GM12891 (cell line): ENCODE measurements at regions not wholly inside any gene's neighbourhood (a gene's known extent, or its start where the extent isn't known, plus 50 kb on each side); places are given as distances from the start of the nearest gene placed in this dataset.
A peak's percentile ranks its signal among the peaks of the same experiment; 100 is the strongest.

Source experiments
- DNase-seq: peaks from one replicate; pipeline ENCODE4 v3.0.0; 2011; ENCODE audit warnings: low spot score; ENCODE audit not compliant: insufficient read length
- FAIRE-seq: peaks from 2 replicates; lab custom pipeline; 2011; peaks lifted over from hg19 to GRCh38; lab: Jason Lieb, UNC
- PAX5 ChIP-seq: IDR thresholded peaks from 2 replicates; pipeline ENCODE4 v1.6.1; 2011; ENCODE audit warnings: low read length, moderate library complexity, mild to moderate bottlenecking; ENCODE audit not compliant: insufficient read depth, severe bottlenecking
- POLR2A ChIP-seq: IDR thresholded peaks from 2 replicates; pipeline ENCODE4 v1.6.1; 2011; ENCODE audit warnings: low read depth, low read length, control low read depth
- POLR2AphosphoS5 ChIP-seq: IDR thresholded peaks from 2 replicates; pipeline ENCODE4 v1.6.1; 2011; ENCODE audit warnings: low read depth, low read length, control low read depth
- POU2F2 ChIP-seq: IDR thresholded peaks from 2 replicates; pipeline ENCODE4 v1.6.1; 2011; ENCODE audit warnings: low read depth, mild to moderate bottlenecking, control low read depth, low read length, moderate library complexity
- SPI1 ChIP-seq: IDR thresholded peaks from 2 replicates; pipeline ENCODE4 v1.6.1; 2011; ENCODE audit warnings: low read depth, low read length, control low read depth
- TAF1 ChIP-seq: IDR thresholded peaks from 2 replicates; pipeline ENCODE4 v1.6.1; 2011; ENCODE audit warnings: low read depth, low read length, control low read depth

- peak; percentile 45 for DNase-seq
- FAIRE-seq = peak; percentile 92
- peak; percentile 42; the same call in 1 of the 2 replicates for TF ChIP-seq POLR2AphosphoS5
- TF ChIP-seq PAX5 = no peak
- peak; percentile 58 for TF ChIP-seq SPI1
- no peak for TF ChIP-seq POU2F2
- TF ChIP-seq TAF1 = 0 out of 2 replicates have a peak, but pooled peaks have one; percentile 33
- TF ChIP-seq POLR2A = peak; percentile 36; the same call in 1 of the 2 replicates
Measured at GRCh38 chr14:50045039-50045711, 71.2 kb downstream of the VCPKMT start.

- DNase-seq (no peak), FAIRE-seq (peak; percentile 75)
- TF ChIP-seq POU2F2 (no peak), PAX5 (no peak), TAF1 (no peak), POLR2A (no peak)
Measured at GRCh38 chr14:50045837-50046236, 70.5 kb downstream of the VCPKMT start.

DNA sequence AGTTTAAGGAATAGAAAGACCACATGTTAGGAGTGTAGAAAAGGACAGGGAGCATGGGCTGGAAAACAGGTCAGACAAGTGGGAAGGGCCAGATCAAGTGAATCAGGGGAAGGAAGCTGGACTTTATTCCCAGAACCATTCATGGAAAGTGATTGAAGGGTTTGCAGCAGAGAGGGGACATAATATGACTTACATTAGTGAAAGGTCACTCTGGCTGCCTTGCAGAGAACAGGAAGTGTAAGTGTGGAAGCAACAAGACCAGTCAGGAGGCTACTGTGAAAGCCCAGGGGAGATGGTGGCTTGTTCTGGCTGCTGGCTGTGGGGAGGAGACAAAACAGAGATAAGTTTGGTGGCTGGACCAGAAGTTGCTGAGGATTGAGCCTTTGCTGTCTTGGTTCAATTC lies 69.1 kb downstream of the VCPKMT start:
- peak; percentile 84 for FAIRE-seq
- TF ChIP-seq SPI1 = peak; percentile 84
- TF ChIP-seq POLR2AphosphoS5 = no peak
- no peak for TF ChIP-seq POU2F2
- TF ChIP-seq TAF1 = peak; percentile 23; the same call in 1 of the 2 replicates

DNA sequence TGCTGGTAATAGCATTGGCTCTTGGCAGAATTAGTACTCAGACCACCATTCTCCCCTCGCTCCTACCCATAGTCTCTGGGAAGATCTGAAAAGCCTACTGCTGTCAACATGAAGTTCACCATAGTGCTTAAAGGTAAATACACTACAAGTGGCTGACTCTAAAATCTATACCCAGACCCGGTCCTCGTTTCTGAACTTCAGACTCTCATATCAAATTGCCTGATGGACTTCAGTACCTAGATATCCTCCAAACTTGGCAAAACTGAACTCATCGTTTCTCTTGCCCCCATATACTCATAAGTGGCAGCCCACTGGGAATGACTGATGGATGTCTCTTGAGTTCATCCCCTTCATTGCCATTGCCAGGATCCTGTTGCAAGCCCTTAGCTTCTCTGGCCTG lies 67.3 kb downstream of the VCPKMT start:
- FAIRE-seq = no peak
- TF ChIP-seq SPI1 (no peak), TAF1 (no peak), PAX5 (no peak), POLR2AphosphoS5 (no peak), POLR2A (no peak), POU2F2 (no peak)
- DNase-seq = no peak

More for the DNA sequence above, 69.1 kb downstream of the VCPKMT start:
- peak; percentile 46 for DNase-seq

- DNase-seq (no peak), FAIRE-seq (no peak)
- TF ChIP-seq POU2F2 (no peak), POLR2AphosphoS5 (no peak), PAX5 (no peak), TAF1 (no peak)
Measured at GRCh38 chr14:50049703-50050570, 66.4 kb downstream of the VCPKMT start.

GRCh38 chr14:50051106-50051505 lies 65.3 kb downstream of the VCPKMT start:
- FAIRE-seq (no peak), DNase-seq (no peak)
- TF ChIP-seq PAX5 (no peak), POLR2AphosphoS5 (no peak), POU2F2 (no peak), TAF1 (no peak), SPI1 (no peak), POLR2A (no peak)

GRCh38 chr14:50051706-50052105 lies 64.7 kb downstream of the VCPKMT start:
- TF ChIP-seq TAF1 (no peak), POU2F2 (no peak)
- DNase-seq (no peak), FAIRE-seq (no peak)

GRCh38 chr14:50052517-50052916 lies 63.9 kb downstream of the VCPKMT start:
- DNase-seq (no peak), FAIRE-seq (no peak)
- TF ChIP-seq POLR2AphosphoS5 (no peak), POU2F2 (no peak), SPI1 (no peak), PAX5 (no peak)

DNA sequence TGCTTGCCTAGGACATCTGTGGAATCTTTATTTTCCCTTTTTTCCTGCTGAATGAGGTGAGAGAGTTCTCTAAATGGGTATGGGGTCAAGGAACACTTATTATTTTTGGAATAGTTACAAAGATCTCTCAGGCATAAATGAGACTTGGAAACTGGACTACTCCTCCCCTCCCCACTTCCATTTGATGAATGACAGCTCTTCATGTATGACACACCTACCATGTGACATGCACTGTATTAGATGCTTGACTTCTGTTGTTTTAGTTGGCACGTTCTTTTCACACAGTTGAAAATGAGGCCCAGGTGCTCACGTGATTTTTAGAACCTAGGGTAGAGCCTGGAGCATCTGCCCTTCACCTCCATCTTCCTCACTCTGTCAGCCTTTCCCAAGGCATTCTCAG lies 62.4 kb downstream of the VCPKMT start:
- DNase-seq (no peak), FAIRE-seq (peak; percentile 9)
- TF ChIP-seq POU2F2 (no peak), PAX5 (no peak), SPI1 (no peak), POLR2AphosphoS5 (no peak), POLR2A (no peak), TAF1 (no peak)

- DNase-seq (no peak), FAIRE-seq (peak; percentile 16)
- TF ChIP-seq POLR2A = no peak
- TF ChIP-seq SPI1 = no peak
- no peak for TF ChIP-seq PAX5
- no peak for TF ChIP-seq POLR2AphosphoS5
- TF ChIP-seq POU2F2 = no peak
- TF ChIP-seq TAF1 = no peak
Measured at GRCh38 chr14:50055461-50056228, 60.7 kb downstream of the VCPKMT start.
